ENCODE measurements at regions not wholly inside any gene's neighbourhood (a gene's known extent, or its start where the extent isn't known, plus 50 kb on each side); places are given as distances from the start of the nearest gene placed in this dataset.

DNA sequence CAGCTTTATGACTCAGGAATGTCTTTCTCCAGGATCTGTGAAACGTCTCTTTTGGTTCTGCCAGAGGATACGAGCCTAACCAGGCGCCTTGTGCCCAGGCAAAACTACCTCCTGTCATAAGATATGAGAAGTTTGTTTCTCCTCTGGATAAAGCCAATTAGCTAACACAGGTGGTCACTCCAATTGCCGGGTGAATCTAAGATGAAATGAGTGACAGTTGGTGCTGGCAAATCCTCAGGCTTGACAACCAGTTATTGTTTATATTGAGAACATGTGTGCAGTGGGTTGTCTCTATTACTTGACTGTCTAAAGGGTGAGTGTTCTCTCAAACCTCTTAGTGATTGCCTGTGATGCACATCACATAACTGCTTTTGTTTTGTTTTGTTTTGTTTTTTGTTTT lies 449.1 kb downstream of the XPNPEP1 start:
- Histone ChIP-seq H4K20me1 (ENCODE audit: insufficient read depth, poor library complexity, severe bottlenecking) (no peaks in the 10 kb centered on the region), H3K27ac (no peak overlapping the region), H3K27me3 (no peaks in the 10 kb centered on the region), H3K36me3 (replicated peaks; ENCODE audit: insufficient read depth, low read depth) (no peaks in the 10 kb centered on the region), H3K79me2 (no peaks in the 10 kb centered on the region), H3K4me2 (no peak overlapping the region), H3K9me2 (replicated peaks; ENCODE audit: insufficient read depth) (no peaks in the 10 kb centered on the region), H2AFZ (no peak overlapping the region), H3K4me3 (no peak overlapping the region), H3K9me3 (ENCODE audit: low read depth) (no peaks in the 10 kb centered on the region), H3K4me1 (ENCODE audit: insufficient read depth) (no peaks in the 10 kb centered on the region)
- TF ChIP-seq EZH2phosphoT487 (IDR thresholded peaks at IDR 0.05; ENCODE audit: low read depth, severe bottlenecking, unreplicated experiment) (no peak), EZH2 (IDR thresholded peaks at IDR 0.05; ENCODE audit: borderline replicate concordance) (no peak)
- TF ChIP-seq, protein P1, sequence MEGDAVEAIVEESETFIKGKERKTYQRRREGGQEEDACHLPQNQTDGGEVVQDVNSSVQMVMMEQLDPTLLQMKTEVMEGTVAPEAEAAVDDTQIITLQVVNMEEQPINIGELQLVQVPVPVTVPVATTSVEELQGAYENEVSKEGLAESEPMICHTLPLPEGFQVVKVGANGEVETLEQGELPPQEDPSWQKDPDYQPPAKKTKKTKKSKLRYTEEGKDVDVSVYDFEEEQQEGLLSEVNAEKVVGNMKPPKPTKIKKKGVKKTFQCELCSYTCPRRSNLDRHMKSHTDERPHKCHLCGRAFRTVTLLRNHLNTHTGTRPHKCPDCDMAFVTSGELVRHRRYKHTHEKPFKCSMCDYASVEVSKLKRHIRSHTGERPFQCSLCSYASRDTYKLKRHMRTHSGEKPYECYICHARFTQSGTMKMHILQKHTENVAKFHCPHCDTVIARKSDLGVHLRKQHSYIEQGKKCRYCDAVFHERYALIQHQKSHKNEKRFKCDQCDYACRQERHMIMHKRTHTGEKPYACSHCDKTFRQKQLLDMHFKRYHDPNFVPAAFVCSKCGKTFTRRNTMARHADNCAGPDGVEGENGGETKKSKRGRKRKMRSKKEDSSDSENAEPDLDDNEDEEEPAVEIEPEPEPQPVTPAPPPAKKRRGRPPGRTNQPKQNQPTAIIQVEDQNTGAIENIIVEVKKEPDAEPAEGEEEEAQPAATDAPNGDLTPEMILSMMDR (IDR thresholded peaks at IDR 0.05; ENCODE audit: poor library complexity): no peak
- no peak for DNase-seq (ENCODE audit: low spot score)
- 35% methylated on average over 4 of the region's 4 CpGs for WGBS (ENCODE audit: low lambda C conversion rate, missing lambda C conversion rate)

DNA sequence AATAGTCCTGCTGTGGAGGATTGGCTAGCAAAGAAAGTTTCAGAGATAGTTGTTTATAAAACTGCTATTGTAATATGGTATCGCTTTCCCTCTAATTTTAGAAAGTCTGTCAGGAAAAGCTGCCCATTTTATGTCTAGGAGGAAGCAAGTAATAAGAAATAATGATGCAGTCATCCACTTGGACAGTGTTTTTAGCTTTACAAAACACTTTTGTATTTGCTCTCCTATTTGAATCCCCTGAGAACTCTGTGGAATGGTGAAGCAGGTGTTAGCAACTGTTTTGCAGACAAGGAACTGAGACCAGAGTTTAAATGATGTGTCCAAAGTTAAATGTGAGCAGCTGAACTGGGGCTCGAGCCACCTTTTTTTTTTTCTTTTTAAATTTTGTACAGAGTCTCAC lies 455.8 kb downstream of the XPNPEP1 start:
- Histone ChIP-seq H3K4me1 (ENCODE audit: insufficient read depth) (no peaks in the 10 kb centered on the region), H3K4me2 (no peak overlapping the region), H3K9me3 (ENCODE audit: low read depth) (no peaks in the 10 kb centered on the region), H3K4me3 (no peak overlapping the region), H3K79me2 (no peaks in the 10 kb centered on the region), H2AFZ (no peak overlapping the region), H3K9me2 (replicated peaks; ENCODE audit: insufficient read depth) (no peaks in the 10 kb centered on the region), H4K20me1 (ENCODE audit: insufficient read depth, poor library complexity, severe bottlenecking) (no peaks in the 10 kb centered on the region), H3K27me3 (no peaks in the 10 kb centered on the region), H3K36me3 (replicated peaks; ENCODE audit: insufficient read depth, low read depth) (no peaks in the 10 kb centered on the region), H3K27ac (no peak overlapping the region)
- DNase-seq (ENCODE audit: low spot score): no peak
- TF ChIP-seq EZH2 (IDR thresholded peaks at IDR 0.05; ENCODE audit: borderline replicate concordance): no peak
- no peak for TF ChIP-seq EZH2phosphoT487 (IDR thresholded peaks at IDR 0.05; ENCODE audit: low read depth, severe bottlenecking, unreplicated experiment)
- TF ChIP-seq, protein P1 (IDR thresholded peaks at IDR 0.05; ENCODE audit: poor library complexity): no peak
- 88% methylated on average over 2 of the region's 2 CpGs for WGBS (ENCODE audit: low lambda C conversion rate, missing lambda C conversion rate)

DNA sequence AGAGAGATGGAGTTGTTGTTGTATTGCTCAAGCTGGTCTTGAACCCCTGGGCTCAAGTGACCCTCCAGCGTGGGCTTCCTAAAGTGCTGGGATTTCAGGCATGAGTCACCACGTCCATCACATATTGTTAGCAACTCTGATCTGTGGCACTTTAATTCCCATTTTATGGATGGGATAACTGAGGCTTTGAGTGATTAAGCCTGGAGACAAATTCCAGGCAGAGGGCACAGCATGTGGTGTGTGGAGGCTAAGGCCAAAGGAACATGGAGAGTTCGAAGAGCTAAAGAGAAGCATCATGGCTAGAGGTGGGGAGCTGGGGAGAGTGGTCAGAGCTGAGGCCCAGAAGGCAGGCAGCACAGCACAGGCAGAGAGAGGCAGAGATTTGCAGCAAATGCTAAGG lies 458.4 kb downstream of the XPNPEP1 start:
- no peaks in the 10 kb centered on the region for H3K9me2 ChIP-seq (replicated peaks; ENCODE audit: insufficient read depth)
- H3K27ac ChIP-seq: no peak overlapping the region
- no peak overlapping the region for H3K4me2 ChIP-seq
- no peak for DNase-seq (ENCODE audit: low spot score)
- peaks cover 5% of the 10 kb centered on the region for H3K27me3 ChIP-seq
- no peaks in the 10 kb centered on the region for H3K9me3 ChIP-seq (ENCODE audit: low read depth)
- no peaks in the 10 kb centered on the region for H4K20me1 ChIP-seq (ENCODE audit: insufficient read depth, poor library complexity, severe bottlenecking)
- no peaks in the 10 kb centered on the region for H3K79me2 ChIP-seq
- no peak overlapping the region for H2AFZ ChIP-seq
- H3K4me1 ChIP-seq (ENCODE audit: insufficient read depth): no peaks in the 10 kb centered on the region
- H3K36me3 ChIP-seq (replicated peaks; ENCODE audit: insufficient read depth, low read depth): no peaks in the 10 kb centered on the region
- WGBS (ENCODE audit: low lambda C conversion rate, missing lambda C conversion rate): 77% methylated on average over 3 of the region's 3 CpGs
- TF ChIP-seq EZH2phosphoT487 (IDR thresholded peaks at IDR 0.05; ENCODE audit: low read depth, severe bottlenecking, unreplicated experiment) (no peak), EZH2 (IDR thresholded peaks at IDR 0.05; ENCODE audit: borderline replicate concordance) (no peak)
- TF ChIP-seq, protein P1 (IDR thresholded peaks at IDR 0.05; ENCODE audit: poor library complexity): no peak
- no peak overlapping the region for H3K4me3 ChIP-seq

DNA sequence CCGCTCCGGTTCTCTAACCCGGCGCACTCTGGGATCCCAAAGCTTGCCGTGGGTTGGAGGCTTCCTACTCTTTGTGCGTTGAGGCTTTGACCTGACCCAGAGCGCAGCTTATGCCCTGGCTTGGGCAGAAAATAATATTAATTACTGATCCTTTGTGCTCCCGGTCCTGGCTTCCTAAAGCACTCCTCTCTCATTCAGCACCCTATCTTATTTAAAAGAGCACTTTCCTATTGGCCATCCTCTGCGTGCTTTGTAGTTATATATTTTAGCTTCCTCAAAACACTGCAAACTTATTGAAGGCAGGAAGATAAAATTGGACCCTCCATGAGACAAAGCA lies 466.0 kb downstream of the XPNPEP1 start:
- Histone ChIP-seq H3K27me3 (peaks cover 45% of the 10 kb centered on the region), H3K36me3 (replicated peaks; ENCODE audit: insufficient read depth, low read depth) (no peaks in the 10 kb centered on the region), H4K20me1 (ENCODE audit: insufficient read depth, poor library complexity, severe bottlenecking) (no peaks in the 10 kb centered on the region), H3K4me3 (peak overlapping the region; percentile 29), H3K9me2 (replicated peaks; ENCODE audit: insufficient read depth) (no peaks in the 10 kb centered on the region), H3K27ac (no peak overlapping the region), H2AFZ (peak overlapping the region; percentile 71), H3K79me2 (no peaks in the 10 kb centered on the region), H3K4me2 (peak overlapping the region; percentile 99), H3K9me3 (ENCODE audit: low read depth) (no peaks in the 10 kb centered on the region), H3K4me1 (ENCODE audit: insufficient read depth) (no peaks in the 10 kb centered on the region)
- WGBS (ENCODE audit: low lambda C conversion rate, missing lambda C conversion rate): 9% methylated on average over 9 of the region's 9 CpGs
- TF ChIP-seq, protein P1 (IDR thresholded peaks at IDR 0.05; ENCODE audit: poor library complexity): no peak
- no peak for DNase-seq (ENCODE audit: low spot score)
